Adrenal gland (tissue), 9 donors: ENCODE measurements at regions not wholly inside any gene's neighbourhood (a gene's known extent, or its start where the extent isn't known, plus 50 kb on each side); places are given as distances from the start of the nearest gene placed in this dataset.
"Not testable (repeated sequence)": the region's sequence is repeated elsewhere in the genome, so short reads cannot be mapped to it uniquely, and the experiment has no call there.

Source experiments
- DNase-seq, 7 donors: peaks; one replicate each; pipeline ENCODE4 v3.0.0-alpha.2; 2019 to 2020
- H3K27ac ChIP-seq, 5 donors: fragments of 200-600 bp; sonication (generic) in 4 of 5; 1 replicate in 3 of 5; 2 replicates in 2 of 5; pipeline versions ENCODE4 v1.5.1 to v1.8.0; 2016 to 2020; ENCODE audit warnings: mild to moderate bottlenecking in 1 of 5
- H3K27me3 ChIP-seq: fragments of 200-600 bp; 2 replicates; pipeline ENCODE4 v1.8.0; 2021
- H3K36me3 ChIP-seq, 2 donors: fragments of 200-600 bp; replicated peaks in 1 of 2; 1 replicate in 1 of 2; 2 replicates in 1 of 2; pipeline versions ENCODE4 v1.5.1 to v1.8.0; 2018 to 2022
- H3K4me1 ChIP-seq, 2 donors: fragments of 200-600 bp; replicated peaks in 1 of 2; 1 replicate in 1 of 2; 2 replicates in 1 of 2; pipeline versions ENCODE4 v1.5.1 to v1.8.0; 2018 to 2021
- H3K4me3 ChIP-seq, 4 donors: fragments of 200-600 bp; sonication (generic) in 3 of 4; one replicate each; pipeline ENCODE4 v1.5.1; 2016 to 2018
- H3K9me3 ChIP-seq, 3 donors: fragments of 200-600 bp; sonication (generic) in 1 of 3; replicated peaks in 1 of 3; 1 replicate in 2 of 3; 2 replicates in 1 of 3; pipeline versions ENCODE4 v1.5.1 to v1.8.0; 2016 to 2021
- POLR2A ChIP-seq, 2 donors: fragments of 450-650 bp; IDR thresholded peaks; one replicate each; pipeline ENCODE4 v1.6.1; 2017; ENCODE audit warnings: antibody characterized with exemption in 2 of 2, mild to moderate bottlenecking in 2 of 2, moderate library complexity in 1 of 2
- WGBS, 4 donors: extraction: QIAGEN DNeasy Blood & Tissue Kit in 2 of 4; methylation state at CpG; one replicate each; pipeline versions ENCODE4 v1.1.5 to v1.1.7; 2013 to 2017; 5-methylcytosine and 5-hydroxymethylcytosine counted together
- intact Hi-C, 2 donors: fragments of 100-400 bp; cut with DNase I; formaldehyde crosslinking; loops; one replicate each; pipeline versions ENCODE4 v1.14.1 to v1.15.0; 2022 to 2023
- TF ChIP-seq, protein P1 (sequence below), 6 experiments: fragments of 450-650 bp in 4 of 6; fragments of 200-600 bp in 2 of 6; sonication (generic) in 1 of 6; IDR thresholded peaks; 1 replicate in 5 of 6; 2 replicates in 1 of 6; pipeline versions ENCODE4 v1.5.1 to v1.8.0; 2016 to 2021; ENCODE audit warnings: antibody characterized with exemption in 6 of 6, mild to moderate bottlenecking in 2 of 6, moderate library complexity in 1 of 6
- donor health status: healthy with polysubstance abuse.
- donor health status: Bipolar disorder and iron deficiency.
- donor health status: DM: yes; HTN: yes; CAD: no.
- donor health status: DM: no; HTN: no; CAD: no.
- donor health status: DM: no; HTN: no; CAD: no.

DNA sequence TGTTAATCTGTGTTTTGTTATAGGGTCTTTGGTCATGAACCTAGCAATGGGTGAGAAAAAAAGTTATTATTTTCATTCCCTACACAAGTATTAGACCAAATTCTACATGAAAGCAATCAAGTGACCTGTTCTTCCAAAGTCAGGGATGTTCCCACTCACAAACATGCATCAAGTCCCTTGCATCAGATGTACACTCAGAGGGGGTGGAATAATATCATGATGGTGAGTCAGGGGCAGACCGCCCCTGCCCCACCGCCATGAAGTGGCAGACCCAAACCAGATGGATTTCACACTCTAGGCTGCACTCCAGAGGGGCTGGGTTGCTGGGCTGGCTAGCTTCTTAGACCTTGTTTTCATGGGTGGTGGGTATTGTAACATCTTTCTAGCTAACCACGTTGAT, 91.4 kb downstream of the ACAA2 start:
- Histone ChIP-seq H3K27me3 (no peaks in the 10 kb centered on the region), H3K36me3 (no peaks in the 10 kb centered on the region), H3K9me3 (no peaks in the 10 kb centered on the region), H3K27ac (no peak overlapping the region), H3K4me3 (no peak overlapping the region), H3K4me1 (no peaks in the 10 kb centered on the region)
- TF ChIP-seq, protein P1, sequence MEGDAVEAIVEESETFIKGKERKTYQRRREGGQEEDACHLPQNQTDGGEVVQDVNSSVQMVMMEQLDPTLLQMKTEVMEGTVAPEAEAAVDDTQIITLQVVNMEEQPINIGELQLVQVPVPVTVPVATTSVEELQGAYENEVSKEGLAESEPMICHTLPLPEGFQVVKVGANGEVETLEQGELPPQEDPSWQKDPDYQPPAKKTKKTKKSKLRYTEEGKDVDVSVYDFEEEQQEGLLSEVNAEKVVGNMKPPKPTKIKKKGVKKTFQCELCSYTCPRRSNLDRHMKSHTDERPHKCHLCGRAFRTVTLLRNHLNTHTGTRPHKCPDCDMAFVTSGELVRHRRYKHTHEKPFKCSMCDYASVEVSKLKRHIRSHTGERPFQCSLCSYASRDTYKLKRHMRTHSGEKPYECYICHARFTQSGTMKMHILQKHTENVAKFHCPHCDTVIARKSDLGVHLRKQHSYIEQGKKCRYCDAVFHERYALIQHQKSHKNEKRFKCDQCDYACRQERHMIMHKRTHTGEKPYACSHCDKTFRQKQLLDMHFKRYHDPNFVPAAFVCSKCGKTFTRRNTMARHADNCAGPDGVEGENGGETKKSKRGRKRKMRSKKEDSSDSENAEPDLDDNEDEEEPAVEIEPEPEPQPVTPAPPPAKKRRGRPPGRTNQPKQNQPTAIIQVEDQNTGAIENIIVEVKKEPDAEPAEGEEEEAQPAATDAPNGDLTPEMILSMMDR (IDR thresholded peaks at IDR 0.05) = no peak
- TF ChIP-seq POLR2A (IDR thresholded peaks at IDR 0.05) = no peak
- no peak for DNase-seq
- intact Hi-C loops = no loop called here
- WGBS, 4 donors = 78 to 89% (median 84%) methylated on average over 3 of the region's 3 CpGs

DNA sequence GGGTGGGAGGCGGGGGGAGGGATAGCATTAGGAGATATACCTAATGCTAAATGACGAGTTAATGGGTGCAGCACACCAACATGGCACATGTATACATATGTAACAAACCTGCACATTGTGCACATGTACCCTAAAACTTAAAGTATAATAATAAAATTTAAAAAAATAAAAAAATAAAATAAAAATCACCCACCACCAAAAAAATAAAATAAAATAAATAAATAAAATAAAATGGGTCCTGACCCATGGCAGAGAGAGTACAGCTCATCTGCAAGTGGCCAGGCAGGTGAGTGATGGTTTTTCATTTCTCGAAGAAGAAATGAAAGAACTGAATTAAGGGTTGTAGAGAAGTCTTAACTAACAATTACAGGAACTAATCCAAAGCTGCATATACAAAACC, 92.4 kb downstream of the ACAA2 start:
- H3K27me3 ChIP-seq, H3K4me1 ChIP-seq, H3K4me3 ChIP-seq, H3K36me3 ChIP-seq, intact Hi-C loops, DNase-seq, H3K9me3 ChIP-seq, H3K27ac ChIP-seq: not testable (repeated sequence)
- 73 to 87% (median 79%) methylated on average over 3 of the region's 3 CpGs for WGBS, 4 donors

DNA sequence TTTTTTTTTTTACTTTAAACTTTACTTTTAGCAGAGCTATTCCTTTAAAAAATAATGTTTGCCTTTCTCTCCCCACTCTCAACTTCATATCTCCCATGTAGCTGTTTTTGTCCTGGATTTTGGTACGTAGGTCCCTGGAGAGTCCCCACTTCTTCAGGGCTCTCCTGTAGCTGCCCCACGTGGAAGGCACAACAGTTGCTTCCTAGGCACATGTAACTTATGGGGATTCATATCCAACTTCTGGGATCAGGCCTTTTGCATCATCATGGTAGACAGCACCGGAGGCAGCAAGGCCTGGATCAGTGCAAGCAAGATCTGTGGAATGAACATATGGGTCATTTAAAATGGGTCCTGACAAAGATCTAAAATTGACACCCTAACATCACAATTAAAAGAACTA, 95.7 kb downstream of the ACAA2 start:
- no peak overlapping the region for H3K27ac ChIP-seq
- no peak for DNase-seq
- H3K4me1 ChIP-seq = no peaks in the 10 kb centered on the region
- no peaks in the 10 kb centered on the region for H3K36me3 ChIP-seq
- no peak overlapping the region for H3K4me3 ChIP-seq
- 70 to 75% (median 73%) methylated on average over 3 of the region's 3 CpGs for WGBS, 4 donors
- intact Hi-C loops = no loop called here
- no peak for TF ChIP-seq POLR2A (IDR thresholded peaks at IDR 0.05)
- TF ChIP-seq, protein P1 (IDR thresholded peaks at IDR 0.05) = no peak
- H3K9me3 ChIP-seq = no peaks in the 10 kb centered on the region
- no peaks in the 10 kb centered on the region for H3K27me3 ChIP-seq

DNA sequence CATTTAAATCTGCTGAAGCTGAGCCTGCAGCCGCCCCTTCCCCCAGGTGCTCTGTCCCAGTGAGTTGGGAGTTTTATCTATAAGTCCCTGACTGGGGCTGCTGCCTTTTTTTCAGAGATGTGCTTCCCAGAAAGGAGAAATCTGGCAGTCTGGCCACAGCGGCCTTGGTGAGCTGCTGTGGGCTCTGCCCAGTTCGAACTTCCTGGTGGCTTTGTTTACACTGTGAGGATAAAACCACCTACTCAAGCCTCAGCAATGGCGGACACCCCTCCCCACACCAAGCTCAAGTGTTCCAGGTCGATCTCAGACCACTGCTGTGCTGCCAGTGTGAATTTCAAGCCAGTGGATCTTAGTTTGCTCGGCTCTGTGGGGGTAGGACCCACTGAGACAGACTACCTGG, 97.3 kb downstream of the ACAA2 start:
- no peaks in the 10 kb centered on the region for H3K9me3 ChIP-seq
- H3K27me3 ChIP-seq = no peaks in the 10 kb centered on the region
- DNase-seq = no peak
- TF ChIP-seq, protein P1 (IDR thresholded peaks at IDR 0.05) = no peak
- no peak for TF ChIP-seq POLR2A (IDR thresholded peaks at IDR 0.05)
- intact Hi-C loops = no loop called here
- 53 to 64% (median 58%) methylated on average over 2 to 6 of the region's 6 CpGs for WGBS, 4 donors
- H3K4me3 ChIP-seq = no peak overlapping the region
- H3K27ac ChIP-seq = no peak overlapping the region
- no peaks in the 10 kb centered on the region for H3K4me1 ChIP-seq
- no peaks in the 10 kb centered on the region for H3K36me3 ChIP-seq

DNA sequence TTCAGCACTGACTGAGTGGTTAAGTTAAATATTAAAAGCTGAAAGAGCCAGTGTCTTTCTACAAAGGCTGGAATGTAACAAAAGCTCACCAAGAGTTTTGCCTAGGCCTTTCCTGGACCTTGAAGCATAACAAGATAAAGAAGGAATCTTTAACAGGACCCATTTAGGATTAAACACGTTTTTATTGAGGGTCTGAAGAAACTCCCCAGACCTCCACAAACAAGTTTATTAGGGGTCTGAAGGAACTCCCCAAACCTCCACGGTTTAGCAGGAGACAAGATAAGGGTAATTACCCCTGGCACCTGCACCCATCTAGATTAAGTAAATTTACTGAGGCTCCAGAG, 104.0 kb downstream of the ACAA2 start:
- H3K9me3 ChIP-seq = no peaks in the 10 kb centered on the region
- no peak for DNase-seq
- H3K27me3 ChIP-seq = no peaks in the 10 kb centered on the region
- H3K4me1 ChIP-seq = no peaks in the 10 kb centered on the region
- no peak for TF ChIP-seq POLR2A (IDR thresholded peaks at IDR 0.05)
- TF ChIP-seq, protein P1 (IDR thresholded peaks at IDR 0.05) = no peak
- H3K4me3 ChIP-seq = no peak overlapping the region
- no peak overlapping the region for H3K27ac ChIP-seq
- WGBS, 4 donors = 23 to 46% (median 30%) methylated on average over 2 of the region's 2 CpGs
- intact Hi-C loops = no loop called here
- H3K36me3 ChIP-seq = no peaks in the 10 kb centered on the region
